HG03280 (cell line): ENCODE measurements at regions not wholly inside any gene's neighbourhood (a gene's known extent, or its start where the extent isn't known, plus 50 kb on each side); places are given as distances from the start of the nearest gene placed in this dataset.
"Not testable (repeated sequence)": the region's sequence is repeated elsewhere in the genome, so short reads cannot be mapped to it uniquely, and the experiment has no call there.

Experiments
- ATAC-seq: cut with Tn5 transposase; IDR thresholded peaks from one replicate; pipeline ENCODE4 v1.9.1; 2021; ENCODE audit warnings: mild to moderate bottlenecking, moderate library complexity; ENCODE audit not compliant: unreplicated experiment

DNA sequence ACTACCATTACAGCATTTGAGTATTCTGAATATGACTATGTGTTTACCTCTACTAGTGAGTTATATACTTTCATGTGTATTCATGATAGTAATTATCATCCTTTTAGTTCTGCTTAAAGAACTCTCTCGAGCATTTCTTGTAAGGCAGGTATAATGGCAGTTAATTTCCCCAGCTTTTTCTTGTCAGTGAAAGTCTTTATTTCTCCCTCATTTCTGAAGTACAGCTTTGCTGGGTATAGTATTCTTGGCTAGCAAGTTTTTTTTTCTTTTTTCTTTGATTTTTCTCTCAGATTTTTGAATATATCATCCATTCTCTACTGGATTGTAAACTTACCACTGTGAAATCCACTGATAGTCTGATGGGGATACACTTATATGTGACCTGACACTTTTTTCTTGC, 165.9 kb upstream of the ARHGAP5 start:
- no peak for ATAC-seq

DNA sequence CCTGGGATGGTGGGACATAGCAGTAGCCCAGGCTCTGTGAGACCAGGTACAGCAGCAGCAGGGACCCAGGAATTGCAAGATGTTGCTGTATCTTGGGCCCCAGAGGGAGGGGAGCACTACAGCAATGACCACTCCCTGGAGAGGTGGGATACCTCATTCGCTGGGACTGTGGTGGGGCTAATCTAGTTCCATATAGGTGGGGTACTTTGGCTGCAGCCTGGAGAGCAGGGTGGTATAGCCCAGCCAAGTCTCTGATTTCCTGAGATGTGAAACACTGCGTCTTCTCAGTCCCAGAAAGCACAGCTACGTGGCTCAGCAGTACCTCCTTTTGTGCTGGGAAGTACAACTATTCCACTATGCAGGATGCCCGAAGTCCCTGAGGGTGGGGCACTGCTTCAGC, 163.7 kb upstream of the ARHGAP5 start:
- no peak for ATAC-seq

DNA sequence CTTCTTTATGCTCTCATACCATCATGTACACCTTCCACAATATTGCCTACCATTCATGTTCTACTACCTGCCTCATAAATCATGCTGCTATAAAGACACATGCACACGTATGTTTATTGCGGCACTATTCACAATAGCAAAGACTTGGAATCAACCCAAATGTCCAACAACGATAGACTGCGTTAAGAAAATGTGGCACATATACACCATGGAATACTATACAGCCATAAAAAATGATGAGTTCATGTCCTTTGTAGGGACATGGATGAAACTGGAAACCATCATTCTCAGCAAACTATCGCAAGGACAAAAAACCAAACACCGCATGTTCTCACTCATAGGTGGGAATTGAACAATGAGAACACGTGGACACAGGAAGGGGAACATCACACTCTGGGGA, 158.8 kb upstream of the ARHGAP5 start:
- not testable (repeated sequence) for ATAC-seq

DNA sequence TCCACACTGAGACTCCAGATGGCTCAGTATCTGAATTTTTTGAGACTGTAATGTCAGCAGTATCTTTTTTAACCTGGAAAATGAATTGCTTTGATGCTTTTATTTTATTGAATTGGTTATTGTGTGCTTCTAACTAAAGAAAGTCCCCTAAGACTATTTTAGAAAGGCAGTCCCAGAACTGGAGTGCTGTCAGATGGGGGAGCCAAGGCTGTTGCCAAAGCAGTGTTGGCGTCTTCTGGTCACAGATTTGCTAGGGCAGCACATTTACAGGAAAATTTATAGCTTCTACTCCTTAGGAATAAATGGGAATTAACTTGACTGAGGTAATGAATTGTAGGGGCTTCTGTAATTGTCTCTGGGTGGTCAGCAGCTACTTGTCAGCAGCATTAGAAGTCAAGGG, 157.1 kb upstream of the ARHGAP5 start:
- no peak for ATAC-seq

DNA sequence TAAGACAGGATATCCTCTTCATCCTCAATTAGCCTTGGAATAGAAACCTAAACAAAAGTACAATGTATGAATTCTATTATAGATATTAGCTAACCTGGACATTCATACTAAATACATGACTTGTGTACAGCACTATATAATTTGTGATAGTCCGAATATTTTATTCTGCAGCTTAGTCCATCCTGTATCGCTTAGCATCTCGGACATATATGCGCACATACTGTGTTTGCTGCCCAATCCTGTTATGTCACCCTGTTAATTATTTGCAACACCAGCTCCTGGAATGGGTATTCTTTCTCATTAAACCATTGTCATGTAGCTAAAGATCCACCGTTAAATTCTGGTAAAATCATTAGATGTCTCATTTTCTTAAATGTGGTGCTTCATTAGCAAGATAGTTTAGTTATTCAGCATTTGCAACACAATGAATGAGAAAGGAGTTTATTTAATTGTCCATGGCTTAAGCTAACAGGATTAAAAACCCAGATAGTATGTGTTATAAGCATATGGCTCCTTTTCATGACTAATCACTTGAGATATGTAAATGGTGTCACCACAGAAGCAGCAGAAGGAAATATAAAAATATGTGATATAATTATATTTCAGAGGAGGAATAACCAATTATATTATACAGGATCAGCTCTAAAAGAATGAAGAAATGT, 156.0 kb upstream of the ARHGAP5 start:
- no peak for ATAC-seq

DNA sequence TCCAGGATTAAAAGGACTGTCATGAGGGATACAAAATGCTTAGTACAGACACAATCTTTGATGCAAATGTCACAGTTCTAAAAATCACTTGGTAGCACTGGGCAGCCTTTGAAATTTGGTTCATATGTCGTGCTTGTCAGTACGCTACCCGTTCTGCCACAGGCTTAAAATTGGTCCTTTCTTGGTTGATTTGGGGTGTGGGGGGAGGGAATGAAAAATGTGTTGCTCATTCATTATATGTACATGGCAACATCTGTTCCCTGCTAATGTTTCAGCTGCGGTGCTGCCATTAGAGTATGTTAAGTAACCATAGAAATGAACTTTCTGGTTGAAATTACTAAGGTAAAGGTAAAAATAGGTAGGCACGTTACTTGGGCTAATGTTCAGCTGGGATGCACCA, 155.4 kb upstream of the ARHGAP5 start:
- no peak for ATAC-seq

DNA sequence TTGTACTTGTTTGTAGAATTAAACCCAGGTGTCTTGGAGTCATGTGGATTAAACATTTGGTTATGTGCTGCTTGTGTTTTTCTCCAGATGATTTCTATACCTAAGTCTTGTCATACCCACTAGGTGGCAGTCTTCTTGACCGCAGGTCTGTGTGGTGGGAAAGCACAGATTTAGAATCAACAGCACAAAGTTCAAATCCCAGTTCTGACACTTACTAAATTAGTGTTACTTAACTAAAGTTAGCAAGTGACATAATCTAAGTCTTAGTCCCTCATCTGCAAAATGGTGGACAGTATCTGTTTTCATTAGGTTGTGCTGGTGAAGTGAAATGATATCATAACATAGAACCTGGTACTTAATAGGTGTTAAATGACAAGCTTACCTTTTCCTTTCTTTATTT, 151.0 kb upstream of the ARHGAP5 start:
- no peak for ATAC-seq

DNA sequence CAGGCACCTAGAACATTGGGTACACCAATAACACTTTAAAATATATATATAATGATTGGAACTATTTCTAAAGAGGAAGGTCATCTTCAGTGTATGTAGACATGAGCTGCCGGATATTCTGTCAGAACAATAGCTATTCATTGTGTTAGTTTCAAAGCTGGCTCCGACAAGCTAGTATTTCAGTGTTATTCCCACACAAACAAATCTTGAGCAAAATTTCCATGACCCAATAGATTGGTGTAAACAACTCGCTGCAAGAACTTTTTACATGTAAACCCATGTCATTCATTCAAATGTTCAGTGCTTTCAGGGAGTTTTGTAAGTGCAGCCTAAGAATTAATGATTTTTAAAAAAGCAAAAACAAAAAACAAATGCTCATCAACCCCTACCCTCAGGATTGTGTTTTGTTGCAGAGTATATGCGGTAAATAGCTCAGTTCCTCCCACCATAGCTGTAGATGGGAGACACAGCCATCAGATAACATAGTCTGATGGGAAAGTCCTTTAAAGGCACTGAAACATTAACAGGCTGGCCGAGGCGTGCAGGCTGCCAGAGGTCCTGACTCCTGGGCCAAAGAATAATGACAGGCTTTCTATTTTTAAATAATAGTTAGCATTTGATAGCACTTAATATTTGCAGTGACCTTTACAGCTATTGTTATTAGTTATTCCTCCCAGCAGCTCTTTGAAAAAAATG, 150.3 kb upstream of the ARHGAP5 start:
- ATAC-seq, result no peak

DNA sequence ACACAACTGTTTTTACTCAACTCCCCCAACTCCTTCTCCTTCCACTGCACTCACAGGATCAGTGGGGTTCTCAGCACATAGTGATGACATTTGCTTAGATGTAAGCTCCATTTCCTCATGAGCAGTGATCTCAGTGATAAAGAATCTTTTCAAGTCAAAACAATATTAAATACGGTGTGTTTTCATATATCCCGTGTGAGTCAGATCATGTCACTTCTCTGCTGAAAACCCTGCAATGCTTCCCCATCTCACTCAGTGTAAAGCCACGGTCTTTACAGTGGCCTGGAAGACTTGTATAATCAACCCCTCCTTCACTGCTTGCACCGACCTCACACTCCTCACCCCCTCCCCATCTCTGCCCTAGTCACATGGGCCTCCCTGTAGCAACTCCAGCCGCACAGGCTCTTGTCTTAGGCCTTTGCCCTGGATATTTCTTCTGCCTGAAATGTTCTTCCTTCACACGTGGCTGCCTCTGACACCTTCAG, 149.7 kb upstream of the ARHGAP5 start:
- no peak for ATAC-seq

DNA sequence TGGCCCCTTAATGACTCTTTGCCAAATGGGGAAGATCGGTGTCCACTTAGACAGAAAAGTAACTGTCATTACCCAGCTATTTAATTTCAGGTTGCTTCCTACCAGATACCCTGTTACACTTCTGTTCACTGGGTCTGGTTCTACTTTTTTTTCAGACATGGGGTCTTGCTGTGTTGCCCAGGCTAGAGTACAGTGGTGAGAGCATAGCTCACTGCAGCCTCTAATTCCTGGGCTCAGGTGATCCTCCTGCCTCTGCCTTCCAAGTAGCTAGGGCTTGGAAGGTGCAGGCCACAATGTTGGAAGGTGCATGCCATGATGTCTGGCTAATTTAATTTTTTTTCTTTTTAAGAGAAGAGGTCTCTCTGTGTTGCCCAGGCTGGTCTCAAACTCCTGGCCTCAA, 147.0 kb upstream of the ARHGAP5 start:
- no peak for ATAC-seq

DNA sequence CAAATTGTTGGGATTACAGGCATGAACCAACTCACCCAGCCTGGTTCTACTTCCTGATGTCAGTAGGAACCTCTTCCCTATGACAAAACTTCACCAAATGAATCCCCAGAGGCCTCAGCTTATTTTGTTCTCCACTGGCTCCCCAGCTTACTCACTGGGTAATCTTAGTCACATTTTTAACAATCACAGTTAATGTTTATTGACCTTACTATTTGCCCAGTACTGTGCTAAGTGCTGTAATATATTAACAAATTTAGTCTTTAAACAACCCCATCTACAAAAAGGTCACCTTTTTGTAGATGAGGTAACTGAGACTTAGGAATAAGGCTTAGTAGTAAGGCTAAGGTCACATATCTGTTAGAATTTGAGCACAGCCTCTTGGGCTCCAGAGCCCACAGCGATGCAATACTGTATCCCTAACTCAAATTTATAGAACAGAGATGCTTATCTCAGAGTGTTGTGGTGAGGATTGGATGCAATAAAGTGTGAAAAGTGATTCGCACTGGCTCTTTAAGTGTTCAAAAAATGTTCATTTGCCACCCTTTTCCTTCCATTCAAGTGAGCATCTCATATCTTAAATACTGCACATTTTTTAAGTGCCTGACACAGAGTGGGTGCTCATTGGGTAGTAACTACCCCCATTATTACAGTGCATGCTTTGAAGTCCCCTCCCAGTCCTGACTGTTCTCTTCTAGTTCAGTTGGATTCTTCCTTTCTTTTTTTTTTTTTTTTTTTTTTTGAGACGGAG, 146.4 kb upstream of the ARHGAP5 start:
- no peak for ATAC-seq

DNA sequence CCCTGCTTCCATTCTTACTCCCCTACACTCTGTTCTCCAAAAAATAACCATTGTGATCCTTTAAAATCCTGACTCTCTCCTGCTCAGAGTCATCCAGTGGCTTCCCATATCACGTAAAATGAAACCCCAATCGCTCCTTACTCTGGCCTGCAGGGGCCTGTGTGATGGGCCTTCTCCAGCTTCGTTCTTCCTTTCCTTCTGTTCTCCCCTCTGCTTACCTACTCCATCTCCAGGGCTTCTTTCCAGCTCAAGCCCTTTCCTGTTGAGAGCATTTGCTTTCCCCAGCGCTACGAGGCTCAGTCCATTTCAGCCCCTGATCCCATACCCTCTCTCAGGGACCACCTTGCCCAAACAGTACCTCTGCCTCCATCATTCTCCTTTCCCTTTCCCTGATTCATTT, 144.4 kb upstream of the ARHGAP5 start:
- no peak for ATAC-seq

DNA sequence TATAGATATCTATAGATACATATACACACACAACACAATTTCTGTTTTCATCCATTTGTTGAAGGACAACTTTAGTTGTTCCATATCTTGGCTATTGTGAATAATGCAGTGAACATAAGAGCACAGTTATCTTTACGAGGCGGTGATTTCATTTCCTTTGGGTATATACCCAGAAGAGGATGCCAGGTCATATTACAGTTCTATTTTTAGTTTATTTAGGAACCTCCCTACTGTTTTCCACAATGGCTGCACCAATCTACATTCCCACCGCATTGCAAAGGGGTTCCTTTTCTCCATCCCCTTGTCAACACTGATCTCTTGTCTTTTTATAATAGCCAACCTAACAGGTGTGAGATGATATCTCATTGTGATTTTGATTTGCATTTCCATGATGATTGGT, 143.4 kb upstream of the ARHGAP5 start:
- no peak for ATAC-seq

DNA sequence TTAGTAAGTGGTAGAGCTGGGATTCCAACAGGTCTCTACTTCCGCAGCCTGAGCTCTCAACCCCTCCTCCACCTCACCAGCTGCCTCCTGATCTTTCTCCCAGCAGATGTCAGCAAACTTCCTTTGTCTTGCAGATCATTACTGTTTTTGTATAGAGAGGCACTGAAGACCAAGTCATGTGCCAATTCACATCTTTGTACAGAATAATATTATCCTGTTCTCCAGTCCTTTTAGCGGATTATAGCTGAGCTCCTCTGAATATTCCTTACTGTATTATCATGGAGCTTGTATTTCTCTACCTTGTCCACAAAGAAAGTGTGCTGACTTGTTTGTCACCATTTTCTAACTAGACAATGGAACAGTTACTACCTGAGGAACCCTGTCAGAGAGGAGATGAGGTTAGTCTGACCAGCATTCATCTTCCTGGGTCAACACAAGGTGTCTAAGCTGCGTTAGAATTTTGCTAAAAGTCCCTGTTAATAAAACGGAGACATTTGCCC, 142.3 kb upstream of the ARHGAP5 start:
- no peak for ATAC-seq

DNA sequence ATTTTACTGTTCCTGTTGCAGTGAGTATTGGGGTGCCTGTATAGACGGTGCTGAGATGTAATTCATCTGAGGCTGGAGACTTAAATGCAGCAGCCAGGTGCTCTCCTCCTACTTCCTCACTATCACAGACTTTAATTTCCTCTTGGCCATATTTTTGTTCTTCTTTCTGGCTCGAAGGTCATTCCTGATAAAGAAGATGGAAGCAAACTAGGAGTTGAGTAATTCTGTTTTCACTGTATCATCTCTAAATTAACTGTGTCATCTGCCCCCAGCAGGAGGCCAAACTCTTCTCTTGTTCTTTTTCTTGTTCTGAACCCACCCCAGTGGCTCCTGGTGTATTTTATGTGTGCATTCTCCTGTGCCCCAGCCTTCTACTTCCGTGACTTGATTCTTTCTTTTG, 141.7 kb upstream of the ARHGAP5 start:
- no peak for ATAC-seq

DNA sequence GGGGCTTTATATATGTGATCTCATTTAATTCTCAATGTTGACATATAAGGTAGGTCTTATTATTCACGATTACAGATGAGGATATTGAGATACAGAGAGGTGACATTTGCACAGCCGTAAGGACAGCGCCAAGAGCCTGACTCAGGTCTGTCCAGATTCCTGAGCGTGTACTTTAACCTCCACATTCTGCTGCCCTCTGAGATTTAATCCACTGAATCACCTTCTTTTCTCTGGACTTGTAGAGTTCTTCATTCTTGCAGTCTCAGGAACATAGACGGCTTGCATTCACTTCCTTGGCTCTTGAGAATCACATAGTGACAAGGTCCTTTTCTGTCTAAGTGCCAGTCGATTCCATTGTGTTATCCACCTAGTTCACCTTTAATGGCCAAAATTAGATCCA, 141.0 kb upstream of the ARHGAP5 start:
- ATAC-seq, result no peak

DNA sequence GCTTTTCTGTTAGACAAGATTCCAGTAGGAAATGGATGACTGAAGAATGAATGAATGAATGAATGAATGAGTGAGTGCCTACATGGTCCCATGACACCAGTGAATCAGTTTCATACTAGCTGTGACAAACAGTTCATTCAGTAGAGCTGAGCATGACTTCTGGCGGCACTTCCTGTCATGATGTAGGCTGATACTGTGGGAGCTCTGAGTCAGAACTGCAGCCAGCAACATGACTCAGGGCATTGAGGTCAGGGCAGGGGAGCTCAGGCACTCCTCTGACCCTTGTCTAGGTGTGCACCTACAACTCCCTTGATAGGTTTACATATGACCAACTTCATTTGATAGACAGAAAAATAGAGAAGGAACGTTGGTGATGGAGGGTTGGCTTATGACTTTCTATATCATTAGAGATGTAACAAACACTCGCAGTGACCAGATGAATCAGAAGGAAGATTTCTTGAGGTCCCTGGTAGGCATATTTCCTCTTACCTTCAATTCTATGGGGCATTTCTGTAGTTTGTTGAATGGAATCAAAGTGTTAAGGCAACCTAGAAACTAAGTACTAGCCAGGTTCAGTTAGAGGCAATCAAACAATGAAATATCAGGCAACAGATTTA, 139.3 kb upstream of the ARHGAP5 start:
- peak; percentile 99 for ATAC-seq

DNA sequence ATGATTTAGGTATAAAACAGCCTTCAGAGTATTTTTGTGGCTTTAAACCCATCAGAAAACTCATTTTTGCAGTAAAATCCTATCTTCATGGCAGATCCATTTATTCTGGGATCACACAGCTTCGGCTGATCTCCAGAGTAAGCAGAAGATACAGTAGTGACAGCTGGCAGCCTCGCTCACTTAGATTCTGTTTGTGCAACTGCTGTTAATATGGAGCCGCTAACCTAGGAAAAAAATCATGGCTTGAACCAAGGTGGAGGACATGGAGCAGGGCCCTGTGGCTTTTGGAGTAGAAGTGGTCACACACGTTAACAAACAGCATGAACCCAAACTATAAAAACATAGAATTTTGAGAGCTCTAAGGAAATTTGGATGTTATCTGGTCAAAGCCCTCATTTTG, 137.2 kb upstream of the ARHGAP5 start:
- no peak for ATAC-seq

DNA sequence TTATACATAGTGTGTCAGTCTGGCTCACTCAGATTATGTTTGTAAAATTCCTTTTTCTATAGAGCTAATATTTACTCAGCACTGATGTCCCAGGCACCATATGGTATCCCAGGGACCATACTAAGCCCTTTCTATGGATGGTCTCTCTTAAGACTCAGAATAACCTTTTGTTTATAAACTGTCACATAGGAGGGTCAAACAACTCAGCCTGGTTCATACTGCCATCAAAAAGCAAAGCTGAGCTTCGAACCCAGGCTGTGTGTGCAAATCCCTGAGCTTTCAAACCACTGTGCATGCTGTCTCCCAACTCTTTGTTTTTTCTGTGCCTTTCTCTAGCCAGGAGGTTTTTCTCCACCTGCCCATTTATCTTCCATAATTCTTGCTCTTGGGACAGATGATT, 135.6 kb upstream of the ARHGAP5 start:
- ATAC-seq, result no peak

DNA sequence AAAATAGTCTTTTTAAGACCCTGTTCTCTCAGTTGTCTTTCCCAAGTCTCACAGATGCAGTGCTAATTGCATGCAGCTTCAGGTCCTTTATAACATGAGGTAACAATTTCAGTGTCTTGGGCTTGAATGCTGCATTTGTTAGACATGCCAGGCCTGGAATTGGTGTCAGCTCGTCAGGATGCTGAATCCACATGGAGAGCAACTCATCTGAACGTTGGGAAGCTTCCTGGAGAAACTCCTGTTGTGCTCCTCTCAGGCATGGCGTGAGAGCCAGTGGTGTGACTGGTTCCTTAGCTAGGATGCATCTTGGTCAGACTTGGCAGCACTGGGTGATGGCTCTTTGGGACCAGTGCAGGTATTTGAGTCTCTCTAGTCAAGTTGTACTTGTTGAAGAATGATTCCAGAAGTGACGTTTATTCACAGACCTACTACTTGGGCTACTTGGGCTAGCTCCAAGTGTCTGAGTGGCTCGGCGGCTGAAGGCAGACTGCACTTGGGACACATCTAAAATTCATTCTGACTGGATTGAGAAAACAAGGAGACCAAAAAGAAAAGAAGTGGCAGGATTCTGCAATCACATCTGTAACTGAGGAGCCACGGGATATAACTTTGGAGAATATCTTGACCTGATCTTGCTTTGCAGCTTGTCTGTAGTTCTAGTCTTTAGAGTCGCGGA, 134.8 kb upstream of the ARHGAP5 start:
- no peak for ATAC-seq
